GM19328 (cell line): ENCODE measurements at regions not wholly inside any gene's neighbourhood (a gene's known extent, or its start where the extent isn't known, plus 50 kb on each side); places are given as distances from the start of the nearest gene placed in this dataset.
"Not testable (repeated sequence)": the region's sequence is repeated elsewhere in the genome, so short reads cannot be mapped to it uniquely, and the experiment has no call there.

Experiments used
- ATAC-seq: cut with Tn5 transposase; IDR thresholded peaks from one replicate; pipeline ENCODE4 v1.9.1; 2021; ENCODE audit warnings: mild to moderate bottlenecking, moderate library complexity; ENCODE audit not compliant: unreplicated experiment

- ATAC-seq: no peak
Measured at GRCh38 chr4:159906051-159906450, 803.2 kb downstream of the RAPGEF2 start.

GRCh38 chr4:159906517-159906916 is 803.6 kb downstream of the RAPGEF2 start:
- no peak for ATAC-seq

DNA sequence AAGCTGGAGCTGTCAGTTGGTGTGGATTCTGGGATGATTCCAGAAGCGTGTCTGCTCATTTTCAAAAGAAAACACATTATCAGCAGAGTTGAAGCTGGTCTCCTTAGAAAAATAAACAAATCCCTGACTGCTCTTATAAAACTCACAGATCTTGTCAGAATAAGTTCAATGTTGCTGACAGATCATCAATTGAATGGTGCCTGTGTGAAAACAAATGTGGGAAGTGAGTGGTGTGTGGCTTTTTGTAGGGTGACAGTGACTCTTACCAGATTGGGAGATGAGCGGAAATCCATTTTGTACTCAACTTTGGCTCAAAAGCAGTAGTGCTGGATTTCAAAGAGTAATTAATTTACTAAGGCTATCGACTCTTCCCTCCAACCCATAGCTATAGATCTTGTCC is 807.8 kb downstream of the RAPGEF2 start:
- ATAC-seq: no peak

DNA sequence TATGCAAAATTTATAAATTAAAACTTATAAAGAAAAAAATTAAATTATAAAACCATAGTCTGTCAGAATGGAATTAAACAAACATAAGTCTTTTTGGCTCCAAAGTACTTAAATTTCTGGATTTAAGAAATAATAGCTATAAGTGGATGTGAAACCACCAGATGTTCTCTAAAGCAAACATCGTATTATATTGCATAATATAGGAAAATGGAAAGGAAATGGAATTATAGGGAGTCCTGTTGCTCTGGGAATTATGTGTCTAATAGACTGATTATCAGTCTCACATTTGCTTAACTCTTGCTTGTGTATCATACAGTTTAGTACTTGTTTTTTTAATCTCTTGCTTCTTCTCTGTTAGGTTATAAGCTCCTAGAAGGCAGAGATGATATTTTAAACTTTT is 819.2 kb downstream of the RAPGEF2 start:
- no peak for ATAC-seq

GRCh38 chr4:159925770-159926169 is 822.9 kb downstream of the RAPGEF2 start:
- ATAC-seq: no peak

- ATAC-seq: no peak
Measured at GRCh38 chr4:159926871-159927270, 824.0 kb downstream of the RAPGEF2 start.

- ATAC-seq: no peak
Measured at GRCh38 chr4:159927781-159928180, 824.9 kb downstream of the RAPGEF2 start.

DNA sequence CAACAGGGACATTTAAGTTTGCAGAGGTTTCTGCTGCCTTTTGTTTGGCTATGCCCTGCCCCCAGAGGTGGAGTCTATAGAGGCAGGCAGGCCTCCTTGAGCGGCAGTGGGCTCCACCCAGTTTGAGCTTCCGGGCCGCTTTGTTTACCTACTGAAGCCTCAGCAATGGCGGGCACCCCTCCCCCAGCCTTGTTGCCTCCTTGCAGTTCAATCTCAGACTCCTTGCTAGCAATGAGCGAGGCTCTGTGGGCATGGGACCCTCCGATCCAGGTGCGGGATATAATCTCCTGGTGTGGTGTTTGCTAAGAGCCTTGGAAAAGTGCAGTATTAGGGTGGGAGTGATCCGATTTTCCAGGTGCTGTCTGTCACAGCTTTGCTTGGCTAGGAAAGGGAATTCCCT is 831.7 kb downstream of the RAPGEF2 start:
- not testable (repeated sequence) for ATAC-seq

DNA sequence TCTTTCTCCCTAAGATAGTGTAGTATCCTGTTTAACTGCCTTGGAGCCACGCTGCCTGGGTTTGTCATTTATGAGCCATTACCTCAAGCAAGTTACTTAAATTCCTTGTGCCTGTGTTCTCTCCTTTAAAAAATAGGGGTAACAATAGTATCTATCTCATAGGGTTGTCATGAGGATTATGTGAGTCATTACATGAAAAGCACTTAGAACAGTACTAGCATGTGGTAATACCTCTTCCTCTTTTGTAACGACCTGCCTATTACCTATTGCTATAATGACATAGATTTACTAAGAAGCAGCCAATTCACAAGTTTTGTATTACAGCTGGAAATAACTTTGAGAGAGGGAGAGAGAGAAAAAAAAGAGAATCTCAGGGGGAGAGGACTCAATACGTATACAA is 834.7 kb downstream of the RAPGEF2 start:
- ATAC-seq: peak; percentile 95

DNA sequence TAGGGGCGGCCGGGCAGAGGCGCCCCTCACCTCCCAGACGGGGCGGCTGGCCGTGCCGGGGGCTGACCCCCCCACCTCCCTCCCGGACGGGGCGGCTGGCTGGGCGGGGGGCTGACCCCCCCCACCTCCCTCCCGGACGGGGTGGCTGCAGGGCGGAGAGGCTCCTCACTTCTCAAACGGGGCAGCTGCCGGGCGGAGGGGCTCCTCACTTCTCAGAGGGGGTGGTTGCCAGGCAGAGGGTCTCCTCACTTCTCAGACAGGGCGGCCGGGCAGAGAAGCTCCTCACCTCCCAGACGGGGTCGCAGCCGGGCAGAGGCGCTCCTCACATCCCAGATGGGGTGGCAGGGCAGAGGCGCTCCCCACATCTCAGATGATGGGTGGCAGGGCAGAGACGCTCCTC is 836.8 kb downstream of the RAPGEF2 start:
- not testable (repeated sequence) for ATAC-seq

DNA sequence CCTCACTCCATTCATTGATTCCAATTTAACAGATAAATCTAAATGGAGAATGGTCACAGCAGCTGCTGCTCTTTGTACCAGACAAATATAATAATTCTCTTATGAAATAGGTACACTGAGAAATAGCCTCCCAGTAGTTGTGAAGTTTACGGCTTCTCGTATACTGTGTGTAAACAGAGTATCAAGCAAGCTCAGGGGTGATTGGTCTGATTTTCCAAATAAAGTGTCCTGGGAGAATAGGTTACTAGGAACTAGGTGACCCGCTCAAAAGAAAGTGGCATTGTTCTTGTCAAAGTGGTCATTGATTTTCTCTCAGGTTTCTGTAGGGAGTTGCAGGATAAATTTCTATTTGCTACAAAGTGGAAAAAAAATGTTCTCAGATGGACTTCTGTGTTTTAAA is 838.2 kb downstream of the RAPGEF2 start:
- no peak for ATAC-seq

DNA sequence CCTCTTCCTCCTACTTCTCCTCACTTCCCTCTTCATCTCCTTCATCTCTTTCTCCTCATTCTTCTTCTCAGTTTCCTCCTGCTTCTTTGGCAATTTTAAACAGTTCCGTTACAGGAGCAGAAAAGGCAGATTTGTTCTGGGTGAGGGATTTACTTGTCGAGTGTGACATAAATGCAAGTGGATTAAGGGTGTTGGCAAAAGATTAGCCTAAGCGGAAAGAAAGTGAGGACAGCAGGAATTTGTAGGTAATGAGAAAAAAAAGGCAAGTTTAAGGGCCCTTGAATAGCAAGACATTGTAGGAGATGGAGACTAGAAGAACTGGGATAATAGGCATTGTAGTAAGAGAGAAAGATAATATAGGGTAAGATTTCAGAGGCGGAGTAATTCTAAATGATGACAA is 841.6 kb downstream of the RAPGEF2 start:
- no peak for ATAC-seq

DNA sequence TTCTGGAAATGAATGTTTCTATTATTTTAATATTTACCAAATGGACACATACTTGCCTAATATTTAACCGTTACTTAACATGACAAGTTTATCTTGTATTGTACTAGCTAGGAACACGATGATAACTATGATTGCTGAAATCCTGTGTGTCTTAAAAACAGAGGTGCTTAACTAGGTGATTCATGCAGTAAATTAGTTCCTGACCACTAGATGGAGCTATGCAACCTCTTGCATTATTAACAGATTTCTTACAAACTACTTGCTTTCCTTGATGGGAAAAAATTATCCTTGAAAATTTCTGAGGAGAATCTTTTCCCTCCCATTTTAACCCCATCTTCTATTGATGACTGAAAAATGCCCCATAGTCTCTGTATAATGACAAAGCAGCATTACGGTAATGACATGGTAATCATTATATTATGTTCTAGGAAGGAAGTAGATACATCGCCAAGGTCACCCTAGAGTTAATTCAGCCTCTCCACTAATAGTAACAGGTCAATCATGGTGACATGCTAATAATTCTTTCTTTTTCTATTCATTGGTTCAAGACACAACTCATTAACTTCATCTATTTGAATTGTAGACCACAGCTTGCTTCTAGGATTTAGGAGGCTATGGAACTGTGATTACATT is 844.2 kb downstream of the RAPGEF2 start:
- peak; percentile 70 for ATAC-seq

GRCh38 chr4:159950707-159951106 is 847.8 kb downstream of the RAPGEF2 start:
- ATAC-seq: no peak

GRCh38 chr4:159966746-159967145 is 863.9 kb downstream of the RAPGEF2 start:
- ATAC-seq: no peak

GRCh38 chr4:159976871-159977482 is 874.1 kb downstream of the RAPGEF2 start:
- ATAC-seq: not testable (repeated sequence)

DNA sequence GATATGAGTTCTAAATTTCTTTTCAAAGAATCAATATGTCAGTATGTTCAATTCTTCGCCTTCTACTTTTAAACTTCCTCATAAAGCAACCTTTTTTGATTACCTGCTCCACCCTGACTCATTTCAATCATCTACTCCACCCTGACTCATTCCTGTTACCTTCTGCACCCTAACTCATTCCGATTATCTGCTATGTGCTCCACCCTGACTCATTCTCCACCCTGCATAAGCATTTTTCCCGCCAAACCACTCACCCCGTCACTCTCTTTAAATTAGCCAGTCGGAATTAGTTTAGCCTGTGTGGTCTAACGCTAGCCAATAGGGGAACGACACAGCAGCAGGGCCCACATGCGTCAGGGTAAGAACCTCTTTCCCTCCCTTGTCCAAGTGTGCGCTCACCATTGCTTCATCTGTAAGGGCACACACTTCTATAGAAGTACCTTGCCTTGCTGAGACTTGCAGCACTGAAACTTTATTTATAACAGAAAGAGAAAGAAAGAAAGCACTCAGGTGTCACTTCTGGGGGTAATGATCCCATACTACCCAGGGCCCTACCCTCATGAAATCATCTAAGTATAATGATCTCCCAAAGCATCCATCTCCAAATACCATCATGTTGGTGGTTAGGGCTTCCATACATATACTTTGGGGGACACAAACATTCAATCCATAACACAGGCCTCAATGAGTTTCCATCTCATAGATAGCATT is 875.2 kb downstream of the RAPGEF2 start:
- ATAC-seq: no peak

GRCh38 chr4:159979351-159979750 is 876.5 kb downstream of the RAPGEF2 start:
- ATAC-seq: no peak

DNA sequence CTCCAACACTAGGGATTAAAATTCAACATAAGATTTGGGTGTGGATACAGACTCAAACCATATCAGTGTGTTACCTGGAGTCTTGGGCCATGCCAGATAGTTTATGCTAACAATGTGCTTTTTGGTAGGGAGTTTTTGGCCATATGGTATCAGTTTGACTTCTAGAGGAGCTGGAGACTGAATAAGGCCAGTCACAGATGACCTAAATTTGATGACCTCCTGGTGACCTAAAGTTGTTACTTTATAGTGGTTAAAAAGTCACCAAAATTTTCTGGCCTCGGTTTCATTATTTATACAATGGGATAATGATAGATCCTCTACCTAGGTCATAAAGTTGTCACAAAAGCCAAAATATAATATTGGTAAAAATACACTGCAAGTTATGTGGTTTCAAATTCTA is 877.1 kb downstream of the RAPGEF2 start:
- ATAC-seq: no peak

DNA sequence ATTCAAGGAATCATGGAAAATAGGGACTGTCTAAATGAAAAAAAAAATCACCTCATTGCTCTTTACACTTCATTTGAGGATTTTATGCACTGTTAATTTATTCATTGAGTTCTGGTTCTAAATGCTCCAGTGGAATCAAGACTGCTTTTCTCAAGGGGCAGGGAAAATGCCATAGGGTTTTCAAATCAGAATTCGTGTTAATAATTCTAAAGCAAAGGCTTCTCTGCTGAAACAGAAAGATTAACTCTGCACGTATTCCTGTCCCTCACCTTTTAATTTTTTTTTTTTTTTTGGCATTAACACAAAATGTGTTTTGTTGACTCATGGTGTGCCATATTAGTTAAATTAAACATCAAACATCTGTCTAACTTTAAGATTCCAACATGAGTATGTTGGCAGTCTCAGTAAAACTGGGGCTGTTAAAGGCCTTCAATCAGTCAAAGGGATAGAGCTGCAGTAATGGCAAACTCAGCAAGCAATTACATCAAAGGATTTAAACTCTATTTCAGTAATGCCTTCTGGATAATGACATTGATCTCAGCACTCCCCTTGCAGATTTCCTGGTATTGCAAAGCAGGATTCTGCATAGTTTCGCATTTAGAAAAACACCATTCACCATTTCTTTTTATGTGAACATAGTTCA is 878.1 kb downstream of the RAPGEF2 start:
- ATAC-seq: no peak

- no peak for ATAC-seq
Measured at GRCh38 chr4:159981469-159981856, 878.6 kb downstream of the RAPGEF2 start.

DNA sequence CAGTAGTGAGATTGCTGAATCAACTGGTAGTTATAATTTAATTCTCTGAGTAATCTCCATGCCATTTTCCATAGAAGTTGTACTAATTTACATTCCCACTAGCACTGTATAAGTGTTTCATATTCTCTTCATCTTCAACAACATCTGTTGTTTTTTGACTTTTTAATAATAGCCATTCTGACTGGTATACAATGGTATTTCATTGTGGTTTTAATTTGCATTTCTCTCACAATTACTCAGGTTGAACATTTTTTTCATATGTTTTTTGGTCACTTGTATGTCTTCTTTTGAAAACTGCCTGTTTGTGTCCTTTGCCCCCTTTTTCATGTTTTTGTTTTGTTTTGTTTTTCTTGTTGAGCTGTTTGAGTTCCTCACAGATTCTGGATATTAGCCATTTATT is 880.2 kb downstream of the RAPGEF2 start:
- no peak for ATAC-seq
